Trophoblast cell (in vitro differentiated cells and primary cell): ENCODE measurements at regions not wholly inside any gene's neighbourhood (a gene's known extent, or its start where the extent isn't known, plus 50 kb on each side); places are given as distances from the start of the nearest gene placed in this dataset.
A peak's percentile ranks its signal among the peaks of the same experiment; 100 is the strongest.

Experiments used
- DNase-seq, 2 donors: peaks; one replicate each; pipeline ENCODE4 v3.0.0-alpha.2; 2016
- H2AFZ ChIP-seq: 2 replicates; pipeline ENCODE4 v1.6.1; 2013; ENCODE audit warnings: low read length, moderate library complexity, mild to moderate bottlenecking; ENCODE audit not compliant: insufficient read depth, poor library complexity
- H2AK5ac ChIP-seq: 2 replicates; pipeline ENCODE4 v1.6.1; 2013; ENCODE audit warnings: mild to moderate bottlenecking, low read length
- H2BK120ac ChIP-seq: 2 replicates; pipeline ENCODE4 v1.6.1; 2013; ENCODE audit warnings: low read length, mild to moderate bottlenecking, moderate library complexity; ENCODE audit not compliant: insufficient read depth, poor library complexity
- H2BK12ac ChIP-seq: 2 replicates; pipeline ENCODE4 v1.6.1; 2013; ENCODE audit warnings: mild to moderate bottlenecking, low read length, moderate library complexity
- H2BK5ac ChIP-seq: 2 replicates; pipeline ENCODE4 v1.6.1; 2013; ENCODE audit warnings: low read length, low read depth, moderate library complexity, mild to moderate bottlenecking; ENCODE audit not compliant: poor library complexity
- H3K14ac ChIP-seq: 2 replicates; pipeline ENCODE4 v1.6.1; 2013; ENCODE audit warnings: mild to moderate bottlenecking, low read length
- H3K18ac ChIP-seq: 2 replicates; pipeline ENCODE4 v1.6.1; 2013; ENCODE audit warnings: mild to moderate bottlenecking, low read length
- H3K23ac ChIP-seq: 2 replicates; pipeline ENCODE4 v1.6.1; 2013; ENCODE audit warnings: low read length
- H3K27ac ChIP-seq: 2 replicates; pipeline ENCODE4 v1.5.1; 2013; ENCODE audit warnings: low read depth, mild to moderate bottlenecking, inconsistent platforms, low read length, moderate library complexity
- H3K27me3 ChIP-seq: 2 replicates; pipeline ENCODE4 v1.6.1; 2013; ENCODE audit warnings: inconsistent platforms, mild to moderate bottlenecking, low read length, moderate library complexity; ENCODE audit not compliant: insufficient read depth
- H3K36me3 ChIP-seq, 2 experiments: 1 replicate in 1 of 2; 2 replicates in 1 of 2; pipeline ENCODE4 v1.6.1; 2013; ENCODE audit warnings: low read length in 2 of 2, mild to moderate bottlenecking in 2 of 2, moderate library complexity in 1 of 2; ENCODE audit not compliant: insufficient read depth in 2 of 2, control insufficient read depth in 1 of 2
- H3K4ac ChIP-seq: 2 replicates; pipeline ENCODE4 v1.6.1; 2013; ENCODE audit warnings: low read depth, mild to moderate bottlenecking, low read length, moderate library complexity
- H3K4me1 ChIP-seq, 2 experiments: 1 replicate in 1 of 2; 2 replicates in 1 of 2; pipeline ENCODE4 v1.6.1; 2013; ENCODE audit warnings: low read length in 2 of 2, mild to moderate bottlenecking in 2 of 2, moderate library complexity in 1 of 2; ENCODE audit not compliant: insufficient read depth in 2 of 2, control insufficient read depth in 1 of 2
- H3K4me2 ChIP-seq: 2 replicates; pipeline ENCODE4 v1.6.1; 2013; ENCODE audit warnings: inconsistent platforms, mild to moderate bottlenecking, low read length, moderate library complexity
- H3K4me3 ChIP-seq: 2 replicates; pipeline ENCODE4 v1.5.1; 2013; ENCODE audit warnings: mild to moderate bottlenecking, low read depth, low read length, inconsistent platforms
- H3K79me1 ChIP-seq: one replicate; pipeline ENCODE4 v1.6.1; 2013; ENCODE audit warnings: low read length
- H3K79me2 ChIP-seq: 2 replicates; pipeline ENCODE4 v1.6.1; 2013; ENCODE audit warnings: low read length, mild to moderate bottlenecking; ENCODE audit not compliant: control insufficient read depth, insufficient read depth, poor library complexity
- H3K9ac ChIP-seq: 2 replicates; pipeline ENCODE4 v1.6.1; 2013; ENCODE audit warnings: mild to moderate bottlenecking, low read length
- H3K9me3 ChIP-seq: 2 replicates; pipeline ENCODE4 v1.6.1; 2013; ENCODE audit warnings: low read depth, mild to moderate bottlenecking, control low read depth, inconsistent platforms, low read length; ENCODE audit not compliant: insufficient read depth
- H4K12ac ChIP-seq: 2 replicates; pipeline ENCODE4 v1.6.1; 2013; ENCODE audit warnings: low read depth, mild to moderate bottlenecking, low read length, moderate library complexity
- H4K8ac ChIP-seq: 2 replicates; pipeline ENCODE4 v1.6.1; 2013; ENCODE audit warnings: low read depth, mild to moderate bottlenecking, low read length, moderate library complexity
- H4K91ac ChIP-seq: one replicate; pipeline ENCODE4 v1.6.1; 2013; ENCODE audit warnings: low read depth, mild to moderate bottlenecking, low read length, moderate library complexity
- WGBS: extraction: QIAGEN DNeasy Blood & Tissue Kit; methylation state at CpG from one replicate; pipeline ENCODE4 v1.1.7; 2013; ENCODE audit warnings: missing lambda C conversion rate; ENCODE audit not compliant: insufficient read length, insufficient coverage; ENCODE audit errors: extremely low coverage; 5-methylcytosine and 5-hydroxymethylcytosine counted together

GRCh38 chr9:99561961-99562565 lies 259.6 kb upstream of the NR4A3 start:
- H3K9ac ChIP-seq = no peak overlapping the region
- DNase-seq = no peak
- no peak overlapping the region for H2BK120ac ChIP-seq
- H3K9me3 ChIP-seq = no peaks in the 10 kb centered on the region
- H4K8ac ChIP-seq = no peak overlapping the region
- H3K14ac ChIP-seq = no peak overlapping the region
- H3K4ac ChIP-seq = no peak overlapping the region
- no peak overlapping the region for H2BK5ac ChIP-seq
- no peak overlapping the region for H2AFZ ChIP-seq
- H3K27ac ChIP-seq = no peak overlapping the region
- H3K4me1 ChIP-seq = no peaks in the 10 kb centered on the region
- no peak overlapping the region for H2AK5ac ChIP-seq
- no peak overlapping the region for H3K4me3 ChIP-seq
- no CpG with 5 or more reads among the region's 2 CpGs for WGBS
- H4K12ac ChIP-seq = no peak overlapping the region
- H3K79me2 ChIP-seq = no peaks in the 10 kb centered on the region
- no peak overlapping the region for H3K18ac ChIP-seq
- H3K23ac ChIP-seq = no peak overlapping the region
- no peak overlapping the region for H4K91ac ChIP-seq
- no peaks in the 10 kb centered on the region for H3K27me3 ChIP-seq
- no peak overlapping the region for H3K4me2 ChIP-seq
- H2BK12ac ChIP-seq = no peak overlapping the region
- no peaks in the 10 kb centered on the region for H3K36me3 ChIP-seq
- H3K79me1 ChIP-seq = no peaks in the 10 kb centered on the region

DNA sequence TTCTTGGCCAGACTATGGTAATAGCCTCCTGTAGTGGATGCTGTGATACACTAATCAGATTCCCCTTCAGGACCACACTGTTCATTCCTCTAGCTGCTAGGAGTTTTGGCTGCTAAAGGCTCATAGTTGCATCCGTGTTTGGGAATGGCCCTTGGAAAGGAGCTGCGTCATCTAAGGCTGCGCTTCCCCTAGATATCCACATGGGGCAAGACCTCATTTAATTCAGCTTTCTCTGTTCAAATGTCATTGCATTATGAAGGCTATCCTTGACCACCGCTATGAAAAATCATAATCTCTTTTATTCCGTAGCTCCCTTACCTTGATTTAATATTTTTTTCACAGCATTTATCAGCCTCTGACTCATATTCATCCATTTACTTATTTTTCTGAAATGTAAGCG lies 258.3 kb upstream of the NR4A3 start:
- Histone ChIP-seq H4K12ac (no peak overlapping the region), H3K27ac (no peak overlapping the region), H3K79me1 (no peaks in the 10 kb centered on the region), H3K4ac (no peak overlapping the region), H3K9me3 (no peaks in the 10 kb centered on the region), H2BK120ac (no peak overlapping the region), H2BK5ac (no peak overlapping the region), H3K36me3 (no peaks in the 10 kb centered on the region), H2AK5ac (no peak overlapping the region), H3K23ac (no peak overlapping the region), H2BK12ac (no peak overlapping the region), H3K18ac (no peak overlapping the region), H3K79me2 (no peaks in the 10 kb centered on the region), H3K27me3 (no peaks in the 10 kb centered on the region), H4K91ac (no peak overlapping the region), H2AFZ (no peak overlapping the region), H3K4me3 (no peak overlapping the region), H3K9ac (no peak overlapping the region), H3K14ac (no peak overlapping the region), H3K4me1 (no peaks in the 10 kb centered on the region), H3K4me2 (no peak overlapping the region), H4K8ac (no peak overlapping the region)
- peak in 1 of 2 donors; percentile 23 for DNase-seq
- WGBS = no CpG with 5 or more reads among the region's 6 CpGs

GRCh38 chr9:99565203-99565602 lies 256.5 kb upstream of the NR4A3 start:
- H3K18ac ChIP-seq = no peak overlapping the region

GRCh38 chr9:99567436-99567835 lies 254.2 kb upstream of the NR4A3 start:
- no peak for DNase-seq
- H4K91ac ChIP-seq = no peak overlapping the region
- WGBS = no CpG with 5 or more reads among the region's 2 CpGs
- H2BK5ac ChIP-seq = no peak overlapping the region
- H3K14ac ChIP-seq = no peak overlapping the region
- H3K27ac ChIP-seq = no peak overlapping the region
- H4K12ac ChIP-seq = no peak overlapping the region
- H2BK120ac ChIP-seq = no peak overlapping the region
- no peak overlapping the region for H4K8ac ChIP-seq
- H3K9me3 ChIP-seq = no peaks in the 10 kb centered on the region
- no peaks in the 10 kb centered on the region for H3K79me2 ChIP-seq
- no peak overlapping the region for H3K4ac ChIP-seq
- H3K23ac ChIP-seq = no peak overlapping the region
- H3K9ac ChIP-seq = no peak overlapping the region
- no peaks in the 10 kb centered on the region for H3K27me3 ChIP-seq
- H3K18ac ChIP-seq = no peak overlapping the region
- H2AK5ac ChIP-seq = no peak overlapping the region
- no peak overlapping the region for H3K4me2 ChIP-seq
- no peak overlapping the region for H2AFZ ChIP-seq
- H3K79me1 ChIP-seq = no peaks in the 10 kb centered on the region
- no peak overlapping the region for H3K4me3 ChIP-seq
- no peak overlapping the region for H2BK12ac ChIP-seq
- no peaks in the 10 kb centered on the region for H3K4me1 ChIP-seq
- no peaks in the 10 kb centered on the region for H3K36me3 ChIP-seq

More at GRCh38 chr9:99565203-99565602, 256.5 kb upstream of the NR4A3 start:
- Histone ChIP-seq H3K4me1 (no peaks in the 10 kb centered on the region), H2BK5ac (no peak overlapping the region), H2AK5ac (no peak overlapping the region), H3K27ac (no peak overlapping the region), H4K12ac (no peak overlapping the region), H3K27me3 (no peaks in the 10 kb centered on the region), H3K79me1 (no peaks in the 10 kb centered on the region), H3K4me3 (no peak overlapping the region), H4K91ac (no peak overlapping the region), H3K9me3 (no peaks in the 10 kb centered on the region), H3K79me2 (no peaks in the 10 kb centered on the region), H3K23ac (no peak overlapping the region), H2BK12ac (no peak overlapping the region), H3K9ac (no peak overlapping the region), H2BK120ac (no peak overlapping the region), H4K8ac (no peak overlapping the region), H3K36me3 (no peaks in the 10 kb centered on the region), H2AFZ (no peak overlapping the region), H3K4ac (no peak overlapping the region), H3K14ac (no peak overlapping the region), H3K4me2 (no peak overlapping the region)
- no CpG with 5 or more reads among the region's 8 CpGs for WGBS
- DNase-seq = no peak
